MM.1S (cell line): ENCODE measurements at regions not wholly inside any gene's neighbourhood (a gene's known extent, or its start where the extent isn't known, plus 50 kb on each side); places are given as distances from the start of the nearest gene placed in this dataset.

ENCODE experiments used
- EZH2 ChIP-seq: fragments of 300-600 bp; sonication (generic); optimal IDR thresholded peaks from 2 replicates; pipeline ENCODE3; 2017; ENCODE audit warnings: low read depth, mild to moderate bottlenecking, antibody characterized with exemption, low read length, mixed read lengths
- EZH2phosphoT487 ChIP-seq: fragments of 300-600 bp; sonication (generic); IDR thresholded peaks from 2 replicates; pipeline ENCODE4 v1.6.1; 2018; ENCODE audit warnings: antibody characterized with exemption, low read length
- TF ChIP-seq, protein P1 (sequence below): fragments of 300-600 bp; sonication (generic); IDR thresholded peaks from 2 replicates; pipeline ENCODE4 v1.5.1; 2016; ENCODE audit warnings: antibody characterized with exemption, low read length, mixed read lengths

DNA sequence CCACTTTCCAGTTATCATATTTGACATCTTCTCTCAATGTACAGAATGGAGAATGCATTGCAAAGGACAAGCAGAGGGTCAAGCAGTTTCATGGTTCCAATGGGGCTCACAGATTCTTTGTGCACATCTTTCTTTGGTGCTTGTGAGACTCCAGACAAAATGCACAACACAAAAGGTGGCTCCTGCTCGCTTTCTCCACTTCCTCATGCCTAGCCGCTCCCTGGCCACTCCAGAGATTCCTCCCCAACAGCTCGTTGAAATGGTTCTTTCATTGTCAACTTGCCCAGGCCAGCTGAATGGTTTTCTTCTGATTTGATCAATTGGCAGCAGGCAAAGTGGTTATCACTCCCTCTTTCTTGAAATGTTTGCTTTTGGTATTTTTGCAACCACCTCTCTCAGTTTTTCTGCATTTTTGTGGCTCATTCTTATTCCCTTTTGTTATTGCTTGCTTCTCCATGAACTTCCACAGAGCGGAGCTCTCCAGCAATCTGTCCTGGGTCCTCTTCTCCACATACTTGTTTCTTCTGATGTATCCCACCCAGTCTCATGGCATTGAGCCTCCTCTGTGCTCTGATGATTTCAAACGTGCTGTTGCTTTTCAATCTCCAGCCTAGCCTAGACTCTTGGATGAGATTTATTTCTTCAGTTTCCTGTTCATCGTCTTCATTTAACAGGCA is 507.8 kb upstream of the MKI67 start:
- TF ChIP-seq, protein P1, sequence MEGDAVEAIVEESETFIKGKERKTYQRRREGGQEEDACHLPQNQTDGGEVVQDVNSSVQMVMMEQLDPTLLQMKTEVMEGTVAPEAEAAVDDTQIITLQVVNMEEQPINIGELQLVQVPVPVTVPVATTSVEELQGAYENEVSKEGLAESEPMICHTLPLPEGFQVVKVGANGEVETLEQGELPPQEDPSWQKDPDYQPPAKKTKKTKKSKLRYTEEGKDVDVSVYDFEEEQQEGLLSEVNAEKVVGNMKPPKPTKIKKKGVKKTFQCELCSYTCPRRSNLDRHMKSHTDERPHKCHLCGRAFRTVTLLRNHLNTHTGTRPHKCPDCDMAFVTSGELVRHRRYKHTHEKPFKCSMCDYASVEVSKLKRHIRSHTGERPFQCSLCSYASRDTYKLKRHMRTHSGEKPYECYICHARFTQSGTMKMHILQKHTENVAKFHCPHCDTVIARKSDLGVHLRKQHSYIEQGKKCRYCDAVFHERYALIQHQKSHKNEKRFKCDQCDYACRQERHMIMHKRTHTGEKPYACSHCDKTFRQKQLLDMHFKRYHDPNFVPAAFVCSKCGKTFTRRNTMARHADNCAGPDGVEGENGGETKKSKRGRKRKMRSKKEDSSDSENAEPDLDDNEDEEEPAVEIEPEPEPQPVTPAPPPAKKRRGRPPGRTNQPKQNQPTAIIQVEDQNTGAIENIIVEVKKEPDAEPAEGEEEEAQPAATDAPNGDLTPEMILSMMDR = no peak
- no peak for TF ChIP-seq EZH2phosphoT487
- TF ChIP-seq EZH2 = no peak
